ENCODE measurements at regions not wholly inside any gene's neighbourhood (a gene's known extent, or its start where the extent isn't known, plus 50 kb on each side); places are given as distances from the start of the nearest gene placed in this dataset.
"Not testable (repeated sequence)": the region's sequence is repeated elsewhere in the genome, so short reads cannot be mapped to it uniquely, and the experiment has no call there.

GRCh38 chr13:74555276-74555625 is 421.0 kb upstream of the KLF12 start:
- DNase-seq (ENCODE audit: extremely low read depth, low read depth, low spot score): no peak

GRCh38 chr13:74554569-74555275 is 420.5 kb upstream of the KLF12 start:
- DNase-seq (ENCODE audit: extremely low read depth, low read depth, low spot score): no peak

GRCh38 chr13:74550039-74550438 is 415.8 kb upstream of the KLF12 start:
- DNase-seq (ENCODE audit: extremely low read depth, low read depth, low spot score): no peak

GRCh38 chr13:74536649-74537048 is 402.4 kb upstream of the KLF12 start:
- DNase-seq (ENCODE audit: extremely low read depth, low read depth, low spot score): not testable (repeated sequence)

- no peak for DNase-seq (ENCODE audit: extremely low read depth, low read depth, low spot score)
These were observed 399.0 kb upstream of the KLF12 start for GRCh38 chr13:74533226-74533625.

- DNase-seq (ENCODE audit: extremely low read depth, low read depth, low spot score): no peak
These were observed 395.8 kb upstream of the KLF12 start for GRCh38 chr13:74530011-74530410.

GRCh38 chr13:74528734-74529513 is 394.7 kb upstream of the KLF12 start:
- DNase-seq (ENCODE audit: extremely low read depth, low read depth, low spot score): no peak

- no peak for DNase-seq (ENCODE audit: extremely low read depth, low read depth, low spot score)
These were observed 388.9 kb upstream of the KLF12 start for GRCh38 chr13:74523057-74523456.

- no peak for DNase-seq (ENCODE audit: extremely low read depth, low read depth, low spot score)
These were observed 377.3 kb upstream of the KLF12 start for GRCh38 chr13:74511523-74511922.

GRCh38 chr13:74487091-74487722 is 353.0 kb upstream of the KLF12 start:
- no peak for DNase-seq (ENCODE audit: extremely low read depth, low read depth, low spot score)

GRCh38 chr13:74485757-74486156 is 351.6 kb upstream of the KLF12 start:
- no peak for DNase-seq (ENCODE audit: extremely low read depth, low read depth, low spot score)

- DNase-seq (ENCODE audit: extremely low read depth, low read depth, low spot score): no peak
These were observed 344.9 kb upstream of the KLF12 start for GRCh38 chr13:74479124-74479523.

- no peak for DNase-seq (ENCODE audit: extremely low read depth, low read depth, low spot score)
These were observed 342.6 kb upstream of the KLF12 start for GRCh38 chr13:74476788-74477187.

GRCh38 chr13:74476365-74476764 is 342.2 kb upstream of the KLF12 start:
- no peak for DNase-seq (ENCODE audit: extremely low read depth, low read depth, low spot score)

- DNase-seq (ENCODE audit: extremely low read depth, low read depth, low spot score): no peak
These were observed 332.7 kb upstream of the KLF12 start for GRCh38 chr13:74466864-74467263.

- no peak for DNase-seq (ENCODE audit: extremely low read depth, low read depth, low spot score)
These were observed 331.8 kb upstream of the KLF12 start for GRCh38 chr13:74466020-74466419.

- no peak for DNase-seq (ENCODE audit: extremely low read depth, low read depth, low spot score)
These were observed 331.1 kb upstream of the KLF12 start for GRCh38 chr13:74465271-74465670.

- no peak for DNase-seq (ENCODE audit: extremely low read depth, low read depth, low spot score)
These were observed 330.5 kb upstream of the KLF12 start for GRCh38 chr13:74464670-74465069.

GRCh38 chr13:74461011-74461410 is 326.8 kb upstream of the KLF12 start:
- no peak for DNase-seq (ENCODE audit: extremely low read depth, low read depth, low spot score)

- no peak for DNase-seq (ENCODE audit: extremely low read depth, low read depth, low spot score)
These were observed 318.7 kb upstream of the KLF12 start for GRCh38 chr13:74452881-74453280.

GRCh38 chr13:74452176-74452575 is 318.0 kb upstream of the KLF12 start:
- DNase-seq (ENCODE audit: extremely low read depth, low read depth, low spot score): no peak

GRCh38 chr13:74450964-74451363 is 316.8 kb upstream of the KLF12 start:
- DNase-seq (ENCODE audit: extremely low read depth, low read depth, low spot score): no peak

Data from glomerular endothelial cell (primary cell).